Vagina (tissue), 2 donors: ENCODE measurements at regions not wholly inside any gene's neighbourhood (a gene's known extent, or its start where the extent isn't known, plus 50 kb on each side); places are given as distances from the start of the nearest gene placed in this dataset.

Experiments used
- CTCF ChIP-seq, 3 experiments: fragments of 450-650 bp in 2 of 3; fragments of 200-600 bp in 1 of 3; sonication (generic) in 1 of 3; IDR thresholded peaks; one replicate each; pipeline ENCODE4 v1.5.1; 2017 to 2019; ENCODE audit warnings: antibody characterized with exemption in 3 of 3, mild to moderate bottlenecking in 2 of 3, moderate library complexity in 2 of 3
- POLR2A ChIP-seq, 2 donors: fragments of 450-650 bp; IDR thresholded peaks; one replicate each; pipeline ENCODE4 v1.6.1; 2017; ENCODE audit warnings: antibody characterized with exemption in 2 of 2, mild to moderate bottlenecking in 2 of 2, moderate library complexity in 2 of 2
- POLR2AphosphoS5 ChIP-seq, 2 donors: sonication (generic); formaldehyde crosslinking; IDR thresholded peaks; one replicate each; pipeline ENCODE4 v1.9.0; 2017; ENCODE audit warnings: antibody characterized with exemption in 2 of 2, mild to moderate bottlenecking in 2 of 2, low read depth in 1 of 2; ENCODE audit not compliant: insufficient read depth in 1 of 2

- no peak for TF ChIP-seq CTCF (IDR thresholded peaks at IDR 0.05)
- TF ChIP-seq POLR2A (IDR thresholded peaks at IDR 0.05): no peak
- TF ChIP-seq POLR2AphosphoS5 (IDR thresholded peaks at IDR 0.05; ENCODE audit: insufficient read depth in 1 of 2, low read depth in 1 of 2): no peak
Observed at GRCh38 chr10:14391342-14391741, 60.6 kb upstream of the FRMD4A start.
